D721Med (cell line): ENCODE measurements at regions not wholly inside any gene's neighbourhood (a gene's known extent, or its start where the extent isn't known, plus 50 kb on each side); places are given as distances from the start of the nearest gene placed in this dataset.

Source experiments
- DNase-seq: peaks from one replicate; pipeline ENCODE4 v3.0.0; 2011; ENCODE audit warnings: low spot score; ENCODE audit not compliant: insufficient read length
- FAIRE-seq: peaks from 2 replicates; lab custom pipeline; 2011; peaks lifted over from hg19 to GRCh38; lab: Jason Lieb, UNC
- CTCF ChIP-seq: IDR thresholded peaks from 2 replicates; pipeline ENCODE4 v1.5.1; 2012; ENCODE audit warnings: mild to moderate bottlenecking, control low read depth; ENCODE audit not compliant: insufficient read depth; ENCODE audit errors: missing control alignments

DNA sequence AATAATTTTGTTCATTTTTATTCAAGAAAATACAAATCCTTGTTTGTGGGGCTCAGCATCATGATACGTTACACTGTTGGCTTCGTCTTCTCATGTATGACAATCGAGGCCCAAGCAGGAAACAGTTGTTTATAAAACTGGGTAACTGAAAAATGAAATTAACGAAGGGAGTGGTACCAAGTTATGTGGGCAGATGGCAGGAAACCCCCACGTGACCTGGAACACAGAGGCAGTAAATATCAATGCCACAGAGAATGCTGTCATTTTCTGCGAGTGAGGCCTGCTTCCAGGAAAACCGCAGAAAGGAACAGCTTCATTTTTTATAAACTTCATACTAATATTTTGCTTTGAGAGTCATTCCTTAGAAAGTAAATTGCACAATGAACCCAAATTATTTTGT is 201.0 kb upstream of the ADARB2 start:
- TF ChIP-seq CTCF: no peak
- FAIRE-seq (no peak), DNase-seq (no peak)

GRCh38 chr10:1935912-1936311 is 198.6 kb upstream of the ADARB2 start:
- no peak for TF ChIP-seq CTCF
- DNase-seq (no peak), FAIRE-seq (no peak)

GRCh38 chr10:1933215-1933614 is 195.9 kb upstream of the ADARB2 start:
- FAIRE-seq (no peak), DNase-seq (no peak)
- no peak for TF ChIP-seq CTCF

DNA sequence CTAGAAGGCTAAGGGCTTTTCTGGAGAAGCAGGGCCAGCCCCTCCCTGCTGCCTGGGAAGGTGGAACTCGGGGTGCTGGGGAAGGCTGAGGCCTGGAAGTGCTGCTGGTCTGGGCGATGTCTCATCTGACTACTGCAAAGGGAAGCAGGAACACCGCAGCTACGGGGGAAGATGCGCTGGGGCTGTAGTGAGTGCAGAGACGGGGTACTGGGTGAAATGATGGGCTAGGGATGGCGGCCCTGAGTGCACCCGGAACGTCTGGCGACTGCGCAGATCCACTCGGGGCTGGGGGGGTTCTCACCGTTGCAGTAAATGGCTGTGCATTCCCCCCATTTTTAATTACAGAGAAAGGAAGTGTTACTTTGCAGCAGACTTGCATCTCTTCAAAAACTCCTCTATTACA is 195.4 kb upstream of the ADARB2 start:
- FAIRE-seq (no peak), DNase-seq (no peak)
- no peak for TF ChIP-seq CTCF

- FAIRE-seq (no peak), DNase-seq (no peak)
- no peak for TF ChIP-seq CTCF
Observed at GRCh38 chr10:1928606-1929005, 191.3 kb upstream of the ADARB2 start.

DNA sequence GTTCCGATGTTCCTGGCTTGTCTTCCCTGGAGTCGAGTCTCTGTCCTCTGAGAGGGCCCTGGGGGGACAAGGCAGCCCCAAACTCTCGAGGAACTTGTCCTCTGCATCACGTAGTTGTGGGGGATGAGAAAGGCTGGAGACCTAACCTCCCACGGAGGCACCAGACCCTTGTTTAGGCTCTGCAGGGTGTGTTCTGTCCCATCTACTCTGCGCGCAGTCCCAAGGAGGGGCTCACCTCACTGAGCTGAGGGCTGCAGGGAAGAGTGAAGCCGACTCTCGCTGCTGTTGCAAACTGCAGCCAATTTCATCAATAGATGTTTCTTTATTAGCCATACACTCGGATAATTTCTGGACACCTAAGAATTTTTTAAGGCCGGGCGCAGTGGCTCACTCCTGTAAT is 186.7 kb upstream of the ADARB2 start:
- FAIRE-seq (no peak), DNase-seq (no peak)
- no peak for TF ChIP-seq CTCF

- no peak for TF ChIP-seq CTCF
- FAIRE-seq (no peak), DNase-seq (no peak)
Observed at GRCh38 chr10:1923586-1923985, 186.3 kb upstream of the ADARB2 start.
